Osteoblast (primary cell): ENCODE measurements at regions not wholly inside any gene's neighbourhood (a gene's known extent, or its start where the extent isn't known, plus 50 kb on each side); places are given as distances from the start of the nearest gene placed in this dataset.
A peak's percentile ranks its signal among the peaks of the same experiment; 100 is the strongest.

Source experiments
- DNase-seq: peaks from one replicate; pipeline ENCODE4 v3.0.0; 2011; ENCODE audit warnings: low spot score, mixed read lengths; ENCODE audit not compliant: insufficient read length; ENCODE audit errors: missing footprints
- H2AFZ ChIP-seq: 2 replicates; pipeline ENCODE4 v1.6.0; 2011; ENCODE audit warnings: mild to moderate bottlenecking, low read length
- H3K27ac ChIP-seq: 2 replicates; pipeline ENCODE4 v1.5.1; 2011; ENCODE audit warnings: mild to moderate bottlenecking, low read depth, low read length, moderate library complexity
- H3K27me3 ChIP-seq: 2 replicates; pipeline ENCODE4 v1.6.0; 2012; ENCODE audit warnings: mild to moderate bottlenecking, control low read depth, inconsistent platforms, low read length, moderate library complexity; ENCODE audit not compliant: insufficient read depth
- H3K36me3 ChIP-seq: 2 replicates; pipeline ENCODE4 v1.5.1; 2011; ENCODE audit warnings: mild to moderate bottlenecking, low read length, control low read depth, moderate library complexity; ENCODE audit not compliant: insufficient read depth
- H3K4me1 ChIP-seq: 2 replicates; pipeline ENCODE4 v1.5.1; 2011; ENCODE audit warnings: mild to moderate bottlenecking, low read length, control low read depth, moderate library complexity; ENCODE audit not compliant: insufficient read depth
- H3K4me2 ChIP-seq: 2 replicates; pipeline ENCODE4 v1.6.0; 2011; ENCODE audit warnings: mild to moderate bottlenecking, low read length; ENCODE audit not compliant: insufficient read depth
- H3K4me3 ChIP-seq: fragments of 200-600 bp; sonication (generic); 3 replicates; pipeline ENCODE4 v1.5.1; 2012; ENCODE audit warnings: mild to moderate bottlenecking, low read length, inconsistent platforms; ENCODE audit not compliant: insufficient read depth
- H3K79me2 ChIP-seq: 2 replicates; pipeline ENCODE4 v1.6.0; 2012; ENCODE audit warnings: mild to moderate bottlenecking, low read length, control low read depth, inconsistent platforms; ENCODE audit not compliant: insufficient read depth
- H3K9me3 ChIP-seq: 2 replicates; pipeline ENCODE4 v1.5.1; 2011; ENCODE audit warnings: low read depth, low read length, control low read depth
- H4K20me1 ChIP-seq: 2 replicates; pipeline ENCODE4 v1.6.0; 2012; ENCODE audit warnings: mild to moderate bottlenecking, low read length, control low read depth; ENCODE audit not compliant: insufficient read depth
- TF ChIP-seq, protein P1 (sequence below): IDR thresholded peaks from 2 replicates; pipeline ENCODE4 v1.5.1; 2011; ENCODE audit warnings: mild to moderate bottlenecking, low read depth, low read length, moderate library complexity; ENCODE audit errors: extremely low read depth

DNA sequence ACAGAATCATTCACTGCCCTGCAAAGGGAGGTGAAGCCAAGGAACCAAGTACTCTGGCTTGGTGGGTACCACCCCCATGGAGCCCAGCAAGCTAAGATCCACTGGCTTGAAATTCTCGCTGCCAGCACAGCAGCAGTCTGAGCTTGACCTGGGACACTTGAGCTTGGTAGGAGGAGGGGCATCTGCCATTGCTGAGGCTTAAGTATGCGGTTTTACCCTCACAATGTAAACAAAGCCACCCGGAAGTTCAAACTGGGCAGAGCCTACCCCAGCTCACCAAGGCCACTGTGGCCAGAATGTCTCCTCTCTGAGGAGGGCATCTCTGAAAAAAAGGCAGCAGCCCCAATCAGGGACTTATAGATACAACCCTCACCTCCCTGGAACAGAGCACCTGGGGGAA is 1050.0 kb upstream of the GHITM start:
- Histone ChIP-seq H3K27me3 (no peaks in the 10 kb centered on the region), H3K9me3 (no peaks in the 10 kb centered on the region), H3K79me2 (no peaks in the 10 kb centered on the region), H4K20me1 (no peaks in the 10 kb centered on the region), H2AFZ (no peak overlapping the region), H3K4me2 (no peak overlapping the region), H3K36me3 (no peaks in the 10 kb centered on the region), H3K4me3 (no peak overlapping the region), H3K27ac (no peak overlapping the region), H3K4me1 (no peaks in the 10 kb centered on the region)
- DNase-seq, result no peak
- TF ChIP-seq, protein P1, sequence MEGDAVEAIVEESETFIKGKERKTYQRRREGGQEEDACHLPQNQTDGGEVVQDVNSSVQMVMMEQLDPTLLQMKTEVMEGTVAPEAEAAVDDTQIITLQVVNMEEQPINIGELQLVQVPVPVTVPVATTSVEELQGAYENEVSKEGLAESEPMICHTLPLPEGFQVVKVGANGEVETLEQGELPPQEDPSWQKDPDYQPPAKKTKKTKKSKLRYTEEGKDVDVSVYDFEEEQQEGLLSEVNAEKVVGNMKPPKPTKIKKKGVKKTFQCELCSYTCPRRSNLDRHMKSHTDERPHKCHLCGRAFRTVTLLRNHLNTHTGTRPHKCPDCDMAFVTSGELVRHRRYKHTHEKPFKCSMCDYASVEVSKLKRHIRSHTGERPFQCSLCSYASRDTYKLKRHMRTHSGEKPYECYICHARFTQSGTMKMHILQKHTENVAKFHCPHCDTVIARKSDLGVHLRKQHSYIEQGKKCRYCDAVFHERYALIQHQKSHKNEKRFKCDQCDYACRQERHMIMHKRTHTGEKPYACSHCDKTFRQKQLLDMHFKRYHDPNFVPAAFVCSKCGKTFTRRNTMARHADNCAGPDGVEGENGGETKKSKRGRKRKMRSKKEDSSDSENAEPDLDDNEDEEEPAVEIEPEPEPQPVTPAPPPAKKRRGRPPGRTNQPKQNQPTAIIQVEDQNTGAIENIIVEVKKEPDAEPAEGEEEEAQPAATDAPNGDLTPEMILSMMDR, result no peak

DNA sequence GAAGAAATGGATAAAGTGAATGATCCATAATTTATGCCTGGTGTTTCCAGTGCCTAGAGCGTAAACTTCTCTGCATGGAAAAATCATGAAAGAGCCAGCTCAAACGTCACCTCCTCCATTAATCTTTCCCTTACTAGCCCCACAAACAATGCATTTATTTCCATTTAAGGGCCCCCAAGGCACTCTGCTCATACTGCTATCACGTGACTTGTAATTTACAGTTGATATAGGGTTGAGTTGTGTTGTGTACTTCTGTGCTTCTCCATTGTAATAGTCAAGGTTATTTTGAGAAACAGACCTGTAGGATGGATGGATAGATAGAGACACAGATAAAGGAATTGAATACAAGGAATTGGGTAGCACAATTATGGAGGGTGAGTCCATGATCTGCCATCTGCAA is 1034.7 kb upstream of the GHITM start:
- Histone ChIP-seq H3K9me3 (no peaks in the 10 kb centered on the region), H3K4me2 (no peak overlapping the region), H2AFZ (no peak overlapping the region), H3K79me2 (no peaks in the 10 kb centered on the region), H3K4me1 (no peaks in the 10 kb centered on the region), H3K36me3 (no peaks in the 10 kb centered on the region), H3K27me3 (no peaks in the 10 kb centered on the region), H3K4me3 (no peak overlapping the region), H4K20me1 (no peaks in the 10 kb centered on the region), H3K27ac (no peak overlapping the region)
- TF ChIP-seq, protein P1, result no peak
- DNase-seq, result no peak

DNA sequence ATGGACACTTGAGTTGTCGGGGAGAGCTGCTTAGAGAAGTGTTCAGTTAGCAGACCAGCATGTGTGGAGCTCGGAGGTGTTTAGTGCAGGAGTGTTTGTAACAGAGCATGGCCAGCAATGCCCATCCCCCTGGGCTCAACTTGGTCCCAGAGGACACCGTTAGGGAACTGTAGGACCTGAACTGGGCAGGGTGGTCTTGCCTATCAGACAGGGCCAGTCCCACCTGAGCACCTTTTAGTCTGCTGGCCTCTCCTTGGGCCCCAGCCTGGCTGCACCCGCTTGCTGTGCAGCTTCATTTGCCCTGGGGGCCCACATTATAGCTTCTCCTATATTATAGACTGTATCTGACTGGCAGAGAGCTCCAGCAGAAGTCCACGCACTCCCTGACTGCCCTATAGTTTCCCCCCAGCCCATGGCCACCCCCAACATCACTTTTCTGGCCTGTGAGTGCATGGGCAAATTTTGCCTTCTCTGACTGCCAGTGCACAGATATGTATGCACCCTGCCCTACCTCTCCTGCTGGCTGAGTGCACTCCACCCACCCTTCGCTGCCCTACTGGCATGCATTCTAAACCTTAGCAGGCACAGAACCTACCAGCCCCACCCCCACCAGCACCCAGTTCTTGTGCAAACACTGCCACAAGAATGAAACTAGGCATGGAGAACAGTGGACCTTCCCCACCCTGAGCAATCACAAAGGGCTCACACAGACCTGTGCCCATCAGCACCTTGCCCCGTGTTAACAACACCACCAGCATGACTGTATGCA is 1030.6 kb upstream of the GHITM start:
- H3K36me3 ChIP-seq, result no peaks in the 10 kb centered on the region
- no peak overlapping the region for H2AFZ ChIP-seq
- H3K9me3 ChIP-seq, result no peaks in the 10 kb centered on the region
- no peak overlapping the region for H3K4me3 ChIP-seq
- no peak overlapping the region for H3K27ac ChIP-seq
- no peaks in the 10 kb centered on the region for H3K27me3 ChIP-seq
- no peaks in the 10 kb centered on the region for H3K79me2 ChIP-seq
- H3K4me1 ChIP-seq, result no peaks in the 10 kb centered on the region
- DNase-seq, result peak; percentile 15
- no peak overlapping the region for H3K4me2 ChIP-seq
- H4K20me1 ChIP-seq, result no peaks in the 10 kb centered on the region
- TF ChIP-seq, protein P1, result no peak

DNA sequence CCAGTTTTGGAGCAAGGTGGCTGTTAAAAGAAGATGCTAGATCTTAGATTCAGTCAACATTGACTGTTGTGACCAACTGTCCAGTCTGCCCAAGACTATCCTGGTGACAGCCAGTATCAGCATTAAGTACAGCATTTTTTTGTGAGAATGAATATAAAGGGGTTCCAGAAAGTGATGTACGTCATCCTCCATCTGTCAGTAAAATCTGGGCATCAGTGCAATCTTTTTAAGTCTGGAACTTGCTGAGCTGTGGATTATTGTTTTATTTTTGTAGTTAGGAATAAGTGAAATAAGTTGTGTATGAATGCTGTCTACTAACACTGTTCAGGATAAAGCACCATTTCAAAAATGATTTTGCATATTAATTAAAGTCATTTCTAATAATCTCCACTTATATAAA is 1020.0 kb upstream of the GHITM start:
- no peak overlapping the region for H3K4me2 ChIP-seq
- no peak overlapping the region for H3K27ac ChIP-seq
- TF ChIP-seq, protein P1, result no peak
- H3K79me2 ChIP-seq, result no peaks in the 10 kb centered on the region
- no peak overlapping the region for H2AFZ ChIP-seq
- no peaks in the 10 kb centered on the region for H3K27me3 ChIP-seq
- H4K20me1 ChIP-seq, result no peaks in the 10 kb centered on the region
- no peaks in the 10 kb centered on the region for H3K4me1 ChIP-seq
- no peak overlapping the region for H3K4me3 ChIP-seq
- no peaks in the 10 kb centered on the region for H3K9me3 ChIP-seq
- H3K36me3 ChIP-seq, result no peaks in the 10 kb centered on the region
- DNase-seq, result no peak
